ACC112 (cell line): ENCODE measurements at regions not wholly inside any gene's neighbourhood (a gene's known extent, or its start where the extent isn't known, plus 50 kb on each side); places are given as distances from the start of the nearest gene placed in this dataset.

ENCODE experiments used
- H2AFZ ChIP-seq: fragments of 200-600 bp; sonication (generic); one replicate; pipeline ENCODE4 v1.6.0; 2017; ENCODE audit warnings: antibody characterized with exemption, low read length; ENCODE audit not compliant: unreplicated experiment
- H3K27ac ChIP-seq: fragments of 200-600 bp; sonication (generic); 2 replicates; pipeline ENCODE4 v1.5.1; 2014; ENCODE audit warnings: low read depth, mild to moderate bottlenecking, antibody characterized with exemption, low read length, moderate library complexity
- H3K27me3 ChIP-seq: fragments of 200-600 bp; sonication (generic); 2 replicates; pipeline ENCODE4 v1.6.1; 2014; ENCODE audit warnings: mild to moderate bottlenecking, antibody characterized with exemption, low read length, moderate library complexity, mixed read lengths; ENCODE audit not compliant: insufficient read depth
- H3K36me3 ChIP-seq: fragments of 200-600 bp; sonication (generic); 2 replicates; pipeline ENCODE4 v1.6.1; 2016; ENCODE audit warnings: mild to moderate bottlenecking, antibody characterized with exemption, low read length, moderate library complexity, mixed read lengths; ENCODE audit not compliant: insufficient read depth
- H3K4me1 ChIP-seq: fragments of 200-600 bp; sonication (generic); one replicate; pipeline ENCODE4 v1.6.1; 2016; ENCODE audit warnings: low read length, mixed read lengths; ENCODE audit not compliant: insufficient read depth, unreplicated experiment, control insufficient read depth
- H3K4me3 ChIP-seq: fragments of 200-600 bp; sonication (generic); 2 replicates; pipeline ENCODE4 v1.5.1; 2014; ENCODE audit warnings: mild to moderate bottlenecking, low read depth, low read length
- H3K79me2 ChIP-seq: fragments of 200-600 bp; sonication (generic); one replicate; pipeline ENCODE4 v1.6.0; 2016; ENCODE audit warnings: low read length; ENCODE audit not compliant: control insufficient read depth, unreplicated experiment, insufficient read depth

- Histone ChIP-seq H2AFZ (peak overlapping the region; percentile 64), H3K27ac (peak overlapping the region; percentile 47; the same call in 1 of the 2 replicates), H3K36me3 (no peaks in the 10 kb centered on the region), H3K27me3 (no peaks in the 10 kb centered on the region), H3K4me1 (peaks cover 13% of the 10 kb centered on the region), H3K79me2 (no peaks in the 10 kb centered on the region), H3K4me3 (no peak overlapping the region)
Observed at GRCh38 chr4:29051381-29051965, 1668.7 kb upstream of the PCDH7 start.

GRCh38 chr4:29052266-29052665, 1667.9 kb upstream of the PCDH7 start:
- Histone ChIP-seq H3K27me3 (no peaks in the 10 kb centered on the region), H3K4me3 (no peak overlapping the region), H3K36me3 (no peaks in the 10 kb centered on the region), H3K27ac (no peak overlapping the region), H2AFZ (no peak overlapping the region), H3K79me2 (no peaks in the 10 kb centered on the region), H3K4me1 (peaks cover 6% of the 10 kb centered on the region)

- H3K4me3 ChIP-seq = no peak overlapping the region
- no peaks in the 10 kb centered on the region for H3K36me3 ChIP-seq
- no peak overlapping the region for H3K27ac ChIP-seq
- no peaks in the 10 kb centered on the region for H3K4me1 ChIP-seq
- H3K27me3 ChIP-seq = no peaks in the 10 kb centered on the region
- no peaks in the 10 kb centered on the region for H3K79me2 ChIP-seq
- no peak overlapping the region for H2AFZ ChIP-seq
Observed at GRCh38 chr4:29058531-29058930, 1661.6 kb upstream of the PCDH7 start.

GRCh38 chr4:29066861-29067260, 1653.3 kb upstream of the PCDH7 start:
- H3K4me1 ChIP-seq = no peaks in the 10 kb centered on the region
- no peaks in the 10 kb centered on the region for H3K27me3 ChIP-seq
- H2AFZ ChIP-seq = no peak overlapping the region
- H3K27ac ChIP-seq = no peak overlapping the region
- no peak overlapping the region for H3K4me3 ChIP-seq
- H3K36me3 ChIP-seq = no peaks in the 10 kb centered on the region
- no peaks in the 10 kb centered on the region for H3K79me2 ChIP-seq

GRCh38 chr4:29073571-29073970, 1646.6 kb upstream of the PCDH7 start:
- no peaks in the 10 kb centered on the region for H3K4me1 ChIP-seq
- no peaks in the 10 kb centered on the region for H3K27me3 ChIP-seq
- H3K4me3 ChIP-seq = no peak overlapping the region
- H2AFZ ChIP-seq = no peak overlapping the region
- no peak overlapping the region for H3K27ac ChIP-seq
- no peaks in the 10 kb centered on the region for H3K79me2 ChIP-seq
- no peaks in the 10 kb centered on the region for H3K36me3 ChIP-seq

GRCh38 chr4:29075366-29075765, 1644.8 kb upstream of the PCDH7 start:
- Histone ChIP-seq H3K79me2 (no peaks in the 10 kb centered on the region), H3K4me3 (no peak overlapping the region), H3K4me1 (no peaks in the 10 kb centered on the region), H2AFZ (no peak overlapping the region), H3K36me3 (no peaks in the 10 kb centered on the region), H3K27ac (no peak overlapping the region), H3K27me3 (no peaks in the 10 kb centered on the region)

- H3K27ac ChIP-seq = no peak overlapping the region
- H3K79me2 ChIP-seq = no peaks in the 10 kb centered on the region
- no peaks in the 10 kb centered on the region for H3K36me3 ChIP-seq
- H3K4me1 ChIP-seq = no peaks in the 10 kb centered on the region
- H3K27me3 ChIP-seq = no peaks in the 10 kb centered on the region
- H2AFZ ChIP-seq = no peak overlapping the region
- H3K4me3 ChIP-seq = no peak overlapping the region
Observed at GRCh38 chr4:29079260-29079659, 1640.9 kb upstream of the PCDH7 start.

- Histone ChIP-seq H3K79me2 (no peaks in the 10 kb centered on the region), H3K36me3 (no peaks in the 10 kb centered on the region), H3K4me3 (no peak overlapping the region), H3K27ac (no peak overlapping the region), H3K27me3 (no peaks in the 10 kb centered on the region), H2AFZ (no peak overlapping the region), H3K4me1 (no peaks in the 10 kb centered on the region)
Observed at GRCh38 chr4:29081234-29081955, 1638.8 kb upstream of the PCDH7 start.

- Histone ChIP-seq H3K79me2 (no peaks in the 10 kb centered on the region), H3K36me3 (no peaks in the 10 kb centered on the region), H2AFZ (no peak overlapping the region), H3K4me1 (no peaks in the 10 kb centered on the region), H3K27ac (no peak overlapping the region), H3K4me3 (no peak overlapping the region), H3K27me3 (no peaks in the 10 kb centered on the region)
Observed at GRCh38 chr4:29082684-29083083, 1637.5 kb upstream of the PCDH7 start.

GRCh38 chr4:29085748-29086147, 1634.4 kb upstream of the PCDH7 start:
- H3K36me3 ChIP-seq = no peaks in the 10 kb centered on the region
- H2AFZ ChIP-seq = no peak overlapping the region
- no peaks in the 10 kb centered on the region for H3K27me3 ChIP-seq
- H3K79me2 ChIP-seq = no peaks in the 10 kb centered on the region
- no peak overlapping the region for H3K27ac ChIP-seq
- H3K4me1 ChIP-seq = no peaks in the 10 kb centered on the region
- H3K4me3 ChIP-seq = no peak overlapping the region

GRCh38 chr4:29104694-29105093, 1615.5 kb upstream of the PCDH7 start:
- Histone ChIP-seq H3K27ac (no peak overlapping the region), H2AFZ (no peak overlapping the region), H3K4me1 (no peaks in the 10 kb centered on the region), H3K27me3 (no peaks in the 10 kb centered on the region), H3K36me3 (no peaks in the 10 kb centered on the region), H3K4me3 (no peak overlapping the region), H3K79me2 (no peaks in the 10 kb centered on the region)
